Vagina (tissue), 2 donors: ENCODE measurements at regions not wholly inside any gene's neighbourhood (a gene's known extent, or its start where the extent isn't known, plus 50 kb on each side); places are given as distances from the start of the nearest gene placed in this dataset.

Experiments used
- CTCF ChIP-seq, 3 experiments: fragments of 450-650 bp in 2 of 3; fragments of 200-600 bp in 1 of 3; sonication (generic) in 1 of 3; IDR thresholded peaks; one replicate each; pipeline ENCODE4 v1.5.1; 2017 to 2019; ENCODE audit warnings: antibody characterized with exemption in 3 of 3, mild to moderate bottlenecking in 2 of 3, moderate library complexity in 2 of 3
- POLR2A ChIP-seq, 2 donors: fragments of 450-650 bp; IDR thresholded peaks; one replicate each; pipeline ENCODE4 v1.6.1; 2017; ENCODE audit warnings: antibody characterized with exemption in 2 of 2, mild to moderate bottlenecking in 2 of 2, moderate library complexity in 2 of 2
- POLR2AphosphoS5 ChIP-seq, 2 donors: sonication (generic); formaldehyde crosslinking; IDR thresholded peaks; one replicate each; pipeline ENCODE4 v1.9.0; 2017; ENCODE audit warnings: antibody characterized with exemption in 2 of 2, mild to moderate bottlenecking in 2 of 2, low read depth in 1 of 2; ENCODE audit not compliant: insufficient read depth in 1 of 2

- TF ChIP-seq CTCF (IDR thresholded peaks at IDR 0.05), result no peak
- no peak for TF ChIP-seq POLR2AphosphoS5 (IDR thresholded peaks at IDR 0.05; ENCODE audit: insufficient read depth in 1 of 2, low read depth in 1 of 2)
- no peak for TF ChIP-seq POLR2A (IDR thresholded peaks at IDR 0.05)
These were observed 110.8 kb downstream of the FAM174A start for GRCh38 chr5:100646011-100646410.
